ENCODE measurements at regions not wholly inside any gene's neighbourhood (a gene's known extent, or its start where the extent isn't known, plus 50 kb on each side); places are given as distances from the start of the nearest gene placed in this dataset.
"Not testable (repeated sequence)": the region's sequence is repeated elsewhere in the genome, so short reads cannot be mapped to it uniquely, and the experiment has no call there.

DNA sequence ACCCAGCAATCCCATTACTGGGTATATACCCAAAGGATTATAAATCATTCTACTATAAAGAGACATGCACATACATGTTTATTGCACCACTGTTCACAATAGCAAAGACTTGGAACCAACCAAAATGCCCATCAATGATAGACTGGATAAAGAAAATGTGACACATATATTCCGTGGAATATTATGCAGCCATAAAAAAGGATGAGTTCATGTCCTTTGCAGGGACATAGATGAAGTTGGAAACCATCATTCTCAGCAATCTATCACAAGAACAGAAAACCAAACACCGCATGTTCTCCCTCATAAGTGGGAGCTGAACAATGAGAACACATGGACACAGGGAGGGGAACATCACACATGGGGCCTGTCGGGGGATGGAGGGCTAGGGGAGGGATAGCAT is 113.2 kb upstream of the PRSS1 start:
- not testable (repeated sequence) for DNase-seq

DNA sequence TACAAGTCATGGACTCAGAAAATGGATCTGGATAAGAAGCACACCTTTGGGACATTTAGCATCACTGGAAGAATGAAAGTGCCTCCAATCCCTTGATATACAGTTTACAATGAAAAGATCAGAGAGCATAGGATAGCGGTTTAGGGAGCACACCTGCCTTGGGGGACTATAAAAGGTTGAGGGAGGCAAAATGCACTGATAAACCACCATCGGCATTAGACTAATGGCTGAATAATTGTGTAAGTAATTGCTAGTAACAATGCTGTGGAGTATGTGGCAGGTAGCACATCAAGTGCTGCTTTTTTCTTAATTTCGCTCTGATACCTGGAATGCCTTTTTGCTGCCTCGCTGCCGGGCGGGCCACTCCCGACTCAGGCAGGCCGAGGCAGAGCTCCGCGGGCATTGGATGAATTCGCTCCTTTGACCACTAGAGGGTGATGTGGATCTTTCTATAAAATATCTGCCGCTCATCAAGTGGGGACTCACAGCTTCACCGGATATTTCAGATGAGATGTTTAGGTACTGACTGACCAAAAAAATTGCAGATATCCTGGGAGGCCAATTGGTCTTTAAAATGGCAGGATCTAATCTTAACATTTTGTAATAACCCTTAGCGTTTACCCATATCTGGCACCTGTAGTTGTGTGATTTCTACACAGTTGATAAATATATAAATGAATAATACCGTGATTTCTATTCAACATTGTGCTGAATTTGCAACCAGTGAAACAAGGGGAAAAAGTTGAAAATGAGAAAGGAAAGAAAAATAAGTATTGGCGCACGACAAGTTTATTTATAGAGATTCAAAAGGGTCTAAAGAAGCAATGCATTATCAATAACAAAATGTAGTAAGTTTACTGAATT is 116.8 kb upstream of the PRSS1 start:
- peak; percentile 57 for DNase-seq

DNA sequence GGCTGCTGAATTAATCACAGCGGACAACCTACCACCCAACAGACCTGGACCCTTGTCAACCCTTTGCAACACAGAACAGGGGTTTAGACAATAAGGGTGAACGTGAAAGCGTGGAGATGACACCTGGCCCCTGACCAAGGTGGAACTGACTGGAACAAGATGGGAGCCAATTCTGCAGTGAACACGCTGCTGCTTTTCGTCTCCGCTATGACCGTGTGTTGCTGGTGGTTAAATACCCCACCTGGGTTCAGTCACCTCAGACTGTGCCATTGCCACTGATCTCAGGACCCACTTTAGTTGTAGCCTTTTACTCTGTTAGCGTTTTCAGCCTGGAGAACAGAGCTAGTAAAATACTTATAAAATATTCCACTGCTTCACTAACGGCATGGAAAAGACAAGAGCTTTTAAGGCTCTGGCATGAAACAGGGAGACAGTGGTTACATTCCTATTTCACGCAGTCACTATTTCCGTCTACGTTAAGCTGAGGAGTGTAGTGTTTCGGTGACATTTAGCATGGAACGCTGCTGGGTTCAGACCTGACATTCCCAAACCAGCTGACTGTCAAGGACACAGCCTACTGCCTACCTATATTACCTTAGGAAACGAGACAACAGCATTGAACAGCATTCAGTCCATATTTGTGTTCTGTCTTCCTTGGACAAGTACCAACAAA is 119.5 kb upstream of the PRSS1 start:
- no peak for DNase-seq

DNA sequence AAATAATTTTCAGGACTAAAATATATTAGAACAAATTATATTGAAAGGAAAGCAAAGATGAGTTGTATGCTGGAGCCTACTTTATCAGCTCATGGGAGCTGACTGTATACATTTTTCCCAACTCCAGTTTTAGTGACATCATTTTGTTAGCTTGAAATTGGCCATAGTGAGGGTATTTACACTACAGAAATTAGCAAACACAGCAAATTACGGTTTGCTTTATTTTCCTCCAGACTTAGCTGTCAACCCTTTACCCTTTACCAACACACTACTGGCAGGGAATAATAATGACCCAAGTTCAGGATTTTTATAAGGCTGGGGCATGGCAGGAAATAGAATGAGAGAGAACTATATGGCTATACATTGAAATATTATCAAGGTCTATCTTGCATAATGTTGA is 120.3 kb upstream of the PRSS1 start:
- DNase-seq, result no peak

DNA sequence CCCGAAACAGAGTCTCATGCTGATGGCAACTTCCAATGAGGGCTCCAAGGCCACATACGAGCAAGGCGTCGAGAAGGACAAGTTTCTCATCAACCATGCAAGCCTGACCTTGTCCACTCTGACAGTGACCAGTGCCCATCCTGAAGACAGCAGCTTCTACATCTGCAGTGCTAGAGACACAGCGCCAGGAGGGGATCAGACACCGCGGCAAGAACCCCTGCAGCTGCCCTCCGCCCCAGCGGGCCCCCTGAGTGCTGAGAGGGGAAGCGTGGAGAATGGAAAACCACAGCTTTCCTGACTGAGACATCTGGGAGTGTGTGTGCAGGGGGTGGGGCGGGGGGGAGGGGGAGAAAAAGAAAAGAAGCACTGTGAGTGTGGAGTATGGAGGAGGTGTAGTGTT is 122.0 kb upstream of the PRSS1 start:
- not testable (repeated sequence) for DNase-seq

DNA sequence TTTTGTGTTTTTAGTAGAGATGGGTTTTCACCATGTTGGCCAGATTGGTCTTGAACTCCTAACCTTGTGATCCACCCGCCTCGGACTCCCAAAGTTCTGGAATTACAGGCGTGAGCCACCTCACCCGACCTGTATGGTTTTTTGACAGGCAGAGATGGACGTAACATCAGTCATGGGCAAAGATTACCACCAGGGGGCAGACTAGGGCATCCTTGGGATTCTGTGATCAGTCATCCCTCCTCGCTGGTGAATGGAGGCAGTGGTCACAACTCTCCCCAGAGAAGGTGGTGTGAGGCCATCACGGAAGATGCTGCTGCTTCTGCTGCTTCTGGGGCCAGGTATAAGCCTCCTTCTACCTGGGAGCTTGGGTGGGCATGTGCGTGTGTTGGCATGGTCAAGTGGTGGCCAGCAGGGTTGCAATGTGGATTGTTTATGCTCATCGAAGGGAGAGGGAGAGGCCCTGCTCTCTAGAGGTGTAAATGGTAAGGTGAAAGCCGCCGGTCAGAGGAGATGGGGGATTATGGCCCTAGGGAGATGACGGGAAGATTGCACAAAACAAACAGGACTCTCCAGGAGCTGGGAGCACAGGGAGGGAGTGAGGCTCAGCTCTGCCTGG is 122.7 kb upstream of the PRSS1 start:
- DNase-seq, result peak; percentile 8

DNA sequence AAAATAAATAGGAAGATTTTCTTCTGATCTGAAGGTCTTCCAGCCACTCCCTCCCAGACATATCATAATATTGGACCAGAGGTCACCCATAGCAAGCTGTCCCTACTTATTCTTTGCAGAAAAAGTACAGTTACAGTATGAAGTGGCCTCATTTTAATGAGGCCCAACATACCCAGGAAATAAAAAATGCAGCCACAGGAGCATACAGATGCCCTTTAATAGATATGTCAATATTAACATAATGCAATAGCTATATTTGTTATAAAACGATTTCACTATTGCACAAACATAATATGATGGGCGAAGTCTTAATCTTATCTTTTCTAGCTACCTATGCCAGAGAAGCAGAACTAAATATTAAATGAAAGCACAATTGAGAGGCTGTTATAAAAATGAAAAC is 124.1 kb upstream of the PRSS1 start:
- DNase-seq, result not testable (repeated sequence)

DNA sequence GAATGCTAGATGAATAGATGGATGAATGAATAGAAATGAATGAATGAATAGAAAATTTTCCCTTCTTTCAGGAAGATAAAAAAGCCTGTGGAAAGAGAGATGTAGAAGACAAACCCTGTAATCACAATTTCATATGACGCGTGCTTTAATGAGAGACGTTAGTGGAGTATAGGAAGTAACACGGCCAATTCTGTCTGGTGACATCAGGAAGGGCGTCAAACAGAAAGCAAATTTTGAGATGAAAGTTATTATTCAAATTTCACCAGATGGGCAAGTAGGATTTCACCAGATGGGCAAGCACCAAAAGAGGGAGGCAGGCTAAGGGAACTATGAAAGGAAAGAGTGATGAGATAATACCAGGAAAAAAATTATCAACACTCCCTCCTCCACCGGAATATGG is 128.9 kb upstream of the PRSS1 start:
- no peak for DNase-seq

DNA sequence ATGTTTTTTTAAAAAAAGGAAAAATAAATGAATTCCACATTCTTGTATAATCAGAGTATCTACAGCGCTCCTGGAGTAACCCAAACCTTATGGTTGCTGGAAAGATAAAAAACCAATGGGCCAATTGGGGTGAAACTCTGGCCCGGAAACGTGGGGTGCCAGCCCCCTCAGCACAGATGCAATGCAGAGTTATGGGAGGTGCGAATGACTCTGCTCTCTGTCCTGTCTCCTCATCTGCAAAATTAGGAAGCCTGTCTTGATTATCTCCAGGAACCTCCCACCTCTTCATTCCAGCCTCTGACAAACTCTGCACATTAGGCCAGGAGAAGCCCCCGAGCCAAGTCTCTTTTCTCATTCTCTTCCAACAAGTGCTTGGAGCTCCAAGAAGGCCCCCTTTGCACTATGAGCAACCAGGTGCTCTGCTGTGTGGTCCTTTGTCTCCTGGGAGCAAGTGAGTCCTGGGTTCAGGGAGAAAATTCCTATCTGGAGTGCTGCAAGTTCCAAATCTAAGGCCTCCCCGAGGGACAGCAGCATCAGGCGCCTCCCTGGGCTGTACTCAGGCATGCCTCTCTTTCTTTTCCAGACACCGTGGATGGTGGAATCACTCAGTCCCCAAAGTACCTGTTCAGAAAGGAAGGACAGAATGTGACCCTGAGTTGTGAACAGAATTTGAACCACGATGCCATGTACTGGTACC is 130.5 kb upstream of the PRSS1 start:
- no peak for DNase-seq

DNA sequence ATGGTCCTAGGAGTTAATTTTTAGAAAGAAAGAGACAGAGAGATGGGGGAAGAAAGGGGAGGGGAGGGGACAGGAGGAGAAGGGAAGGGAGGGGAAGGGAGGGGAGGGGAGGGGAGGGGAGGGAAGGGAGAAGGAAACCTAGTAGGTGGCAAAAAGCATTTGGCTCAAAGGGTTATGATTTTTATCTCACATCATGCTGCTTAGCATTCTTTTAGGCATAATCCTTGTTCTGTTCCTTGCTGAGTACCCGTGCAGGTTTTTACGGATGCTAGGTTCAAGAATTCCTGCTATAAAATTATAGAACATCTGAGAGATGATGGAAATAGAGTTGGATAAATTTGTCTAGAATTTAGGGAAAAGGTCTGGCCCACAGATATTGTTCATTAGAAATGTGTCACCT is 132.4 kb upstream of the PRSS1 start:
- DNase-seq, result no peak

DNA sequence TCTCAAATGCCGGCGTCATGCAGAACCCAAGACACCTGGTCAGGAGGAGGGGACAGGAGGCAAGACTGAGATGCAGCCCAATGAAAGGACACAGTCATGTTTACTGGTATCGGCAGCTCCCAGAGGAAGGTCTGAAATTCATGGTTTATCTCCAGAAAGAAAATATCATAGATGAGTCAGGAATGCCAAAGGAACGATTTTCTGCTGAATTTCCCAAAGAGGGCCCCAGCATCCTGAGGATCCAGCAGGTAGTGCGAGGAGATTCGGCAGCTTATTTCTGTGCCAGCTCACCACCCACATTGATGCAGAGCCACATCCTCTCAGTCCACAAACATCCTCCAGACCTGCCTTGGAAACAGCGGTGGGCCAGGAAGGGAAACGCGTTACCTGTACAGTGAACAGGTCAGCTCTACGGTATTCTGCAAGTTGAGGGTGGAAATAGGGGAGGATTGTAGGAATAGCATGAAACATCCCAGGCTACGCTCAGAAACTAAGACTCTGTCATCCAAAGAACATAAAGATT is 133.1 kb upstream of the PRSS1 start:
- no peak for DNase-seq

DNA sequence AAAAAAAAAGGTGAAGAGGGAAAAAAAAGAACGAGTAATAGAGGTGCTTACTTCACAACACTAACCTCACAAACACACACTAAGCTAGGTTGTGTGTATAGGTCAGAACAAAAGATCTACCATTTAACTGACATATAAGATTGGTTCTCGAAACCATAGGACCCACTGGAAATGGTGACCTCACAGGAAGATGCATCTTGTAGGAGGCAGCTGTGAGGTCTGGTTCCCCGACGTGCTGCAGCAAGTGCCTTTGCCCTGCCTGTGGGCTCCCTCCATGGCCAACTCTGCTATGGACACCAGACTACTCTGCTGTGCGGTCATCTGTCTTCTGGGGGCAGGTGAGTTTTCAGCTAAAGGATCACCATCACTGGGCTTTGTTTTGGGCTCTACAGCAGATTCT is 133.8 kb upstream of the PRSS1 start:
- DNase-seq, result no peak

DNA sequence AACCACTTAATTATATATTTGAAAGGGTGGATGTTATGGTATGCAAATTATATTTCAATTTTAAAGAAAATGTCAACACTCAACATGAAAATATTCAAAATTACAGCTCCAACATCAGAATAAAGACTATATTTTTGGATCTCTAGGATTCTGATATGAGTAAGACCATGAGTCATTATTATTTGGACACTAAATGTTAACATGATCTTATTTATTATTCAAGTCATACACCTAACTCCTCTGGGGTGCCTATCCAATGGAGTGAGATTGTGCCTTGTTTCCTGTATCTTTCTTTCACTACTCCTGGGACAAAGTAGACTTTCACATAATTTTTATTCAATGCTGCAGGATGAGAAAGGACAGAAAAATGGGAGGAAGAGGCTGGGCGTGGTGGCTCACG is 135.2 kb upstream of the PRSS1 start:
- no peak for DNase-seq

DNA sequence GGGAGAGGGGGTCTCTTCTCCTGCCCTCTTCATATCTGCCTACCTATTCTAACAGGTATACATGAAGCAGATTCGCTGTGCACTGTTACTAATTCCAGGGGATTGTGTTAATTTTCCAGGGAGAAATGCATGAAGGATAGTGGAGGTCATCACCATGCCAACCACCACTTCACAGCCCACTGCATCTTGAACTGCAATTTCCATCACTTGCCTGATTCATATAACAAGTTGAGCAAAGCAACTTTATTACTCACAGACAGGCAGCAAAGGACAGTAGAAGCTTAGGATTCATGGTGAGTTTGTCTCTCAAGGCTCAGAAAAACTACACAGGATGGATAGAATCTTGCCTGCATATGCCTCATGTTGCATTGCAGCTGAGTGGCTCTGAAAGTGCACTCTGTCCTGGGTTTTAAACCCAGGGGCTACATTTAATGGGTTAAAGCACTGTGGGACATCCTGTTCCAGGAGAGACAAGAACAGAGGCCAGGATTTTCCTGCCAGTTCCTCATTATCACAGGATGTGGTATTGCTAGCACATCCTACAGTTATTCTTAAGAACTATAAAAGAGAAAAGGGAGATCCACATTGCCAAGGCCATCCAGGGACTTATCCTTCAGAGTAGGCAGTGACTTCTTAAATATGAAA is 136.9 kb upstream of the PRSS1 start:
- DNase-seq, result no peak

DNA sequence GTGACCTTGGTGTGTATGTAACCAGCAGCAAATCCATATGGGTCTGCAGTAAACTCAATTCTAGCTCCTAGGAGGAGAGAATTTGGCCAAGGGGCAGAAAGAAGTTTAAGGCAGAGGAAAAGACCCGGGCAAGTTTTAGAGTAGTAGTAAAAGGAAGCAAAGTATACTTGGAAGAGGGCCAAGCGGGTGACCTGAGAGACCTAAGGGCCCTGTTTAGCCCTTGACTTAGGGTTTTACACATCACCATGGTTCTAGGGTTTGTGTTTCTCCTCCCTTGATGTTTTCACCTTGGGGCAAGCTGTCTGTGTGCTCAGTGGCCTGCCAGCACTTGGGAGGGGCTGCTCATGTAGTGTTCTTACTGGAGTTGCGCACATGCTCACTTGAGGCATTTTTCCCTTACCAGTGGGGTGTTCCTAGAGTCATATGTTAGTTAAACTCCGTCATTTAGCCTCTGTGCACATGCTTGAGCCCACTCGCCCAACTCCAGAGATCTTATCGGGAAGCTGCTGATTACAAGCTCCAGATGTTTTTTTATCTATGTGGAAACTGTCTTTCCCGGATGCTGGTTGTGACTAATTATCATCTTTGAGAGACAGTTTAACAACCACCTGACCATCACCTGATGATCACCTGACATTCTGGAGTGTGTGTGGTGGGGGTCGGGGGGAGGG is 137.6 kb upstream of the PRSS1 start:
- no peak for DNase-seq

DNA sequence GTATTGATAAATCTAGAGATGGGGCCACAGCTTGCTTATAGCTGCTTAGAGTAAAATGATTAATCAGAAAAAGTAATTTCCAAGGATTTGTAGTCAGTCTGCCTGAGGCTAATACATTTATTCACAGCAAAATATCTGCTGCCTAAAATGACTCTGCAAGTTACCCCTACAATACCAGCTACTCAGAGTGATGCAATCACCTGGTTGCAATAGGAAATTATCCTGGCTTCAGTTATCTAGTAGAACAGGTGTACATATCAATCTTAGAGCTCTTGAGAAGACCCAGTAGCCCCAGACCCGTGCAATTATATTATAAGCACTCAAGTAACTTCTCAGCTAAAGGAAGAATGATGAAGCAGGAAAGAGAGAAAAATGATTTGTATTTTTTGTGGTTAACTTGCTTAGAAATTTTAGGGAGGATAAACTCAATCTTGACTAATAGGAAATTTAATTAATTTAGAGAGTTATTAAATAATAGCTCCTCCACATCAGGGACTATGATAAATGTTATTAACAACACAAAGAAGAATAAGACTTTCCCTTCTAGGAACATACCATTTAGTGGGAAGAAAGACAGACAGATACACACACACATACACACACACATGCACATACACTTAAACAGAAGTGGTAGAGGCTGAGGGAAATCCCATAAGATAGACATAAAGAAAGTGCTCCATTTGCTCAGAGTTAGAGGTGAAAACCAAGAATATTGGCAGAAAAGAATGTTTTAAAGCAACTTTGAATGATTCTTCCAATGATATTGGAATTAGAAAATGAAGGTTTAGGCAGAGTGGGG is 140.4 kb upstream of the PRSS1 start:
- no peak for DNase-seq

DNA sequence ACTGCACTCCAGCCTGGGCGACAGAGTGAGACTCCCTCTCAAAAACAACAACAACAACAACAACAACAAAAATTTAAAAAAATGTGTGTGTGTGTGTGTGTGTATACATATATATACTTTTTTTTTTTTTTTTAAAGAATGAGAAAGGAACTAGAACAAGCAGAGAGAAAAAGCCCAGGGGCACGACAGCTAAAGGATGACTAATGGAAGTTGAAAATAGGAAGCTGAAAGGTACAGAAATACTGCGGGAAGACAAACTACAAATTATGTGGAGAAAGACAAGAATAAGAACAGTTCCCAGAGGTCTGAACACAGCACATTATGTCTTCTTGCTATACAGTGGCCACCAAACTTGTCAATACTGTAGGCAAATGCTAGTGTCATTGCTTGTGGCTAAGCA is 141.9 kb upstream of the PRSS1 start:
- DNase-seq, result no peak

DNA sequence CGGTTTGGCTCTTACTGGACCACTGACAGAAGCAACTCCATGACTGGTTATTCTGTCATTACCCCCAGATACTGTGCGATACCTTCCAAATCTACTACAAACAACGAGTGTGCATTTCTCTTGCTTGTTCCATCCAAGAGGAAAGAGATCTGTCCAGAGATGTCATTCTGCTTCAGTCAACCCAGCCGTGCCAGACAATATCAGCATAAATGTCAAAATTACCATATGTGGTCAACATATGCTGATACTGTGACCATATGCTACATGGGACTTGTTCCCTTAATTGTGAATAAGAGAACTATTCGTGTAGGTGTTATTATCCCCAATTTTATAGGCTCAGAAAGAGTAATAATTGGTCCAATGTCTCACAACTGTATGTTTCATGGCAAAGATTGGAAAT is 143.2 kb upstream of the PRSS1 start:
- no peak for DNase-seq

DNA sequence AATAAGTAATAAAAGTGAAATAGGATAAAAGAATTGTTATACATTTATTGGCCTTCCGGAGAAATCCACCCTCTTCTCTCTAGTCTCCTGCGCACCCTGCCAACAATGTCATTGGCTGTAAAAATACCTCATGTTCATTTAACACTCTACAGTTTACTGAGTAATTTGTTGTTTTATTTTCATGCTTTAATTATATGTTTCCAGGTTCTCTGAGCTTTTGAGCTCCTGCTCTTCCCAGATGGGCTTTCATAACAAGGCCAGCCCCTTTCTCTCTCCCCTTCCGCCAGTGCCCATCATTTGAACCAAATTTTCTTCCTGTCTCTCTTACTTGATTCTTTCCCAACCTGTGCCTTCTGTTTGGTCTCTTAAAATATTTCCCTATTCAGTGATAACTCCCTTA is 144.6 kb upstream of the PRSS1 start:
- no peak for DNase-seq

DNA sequence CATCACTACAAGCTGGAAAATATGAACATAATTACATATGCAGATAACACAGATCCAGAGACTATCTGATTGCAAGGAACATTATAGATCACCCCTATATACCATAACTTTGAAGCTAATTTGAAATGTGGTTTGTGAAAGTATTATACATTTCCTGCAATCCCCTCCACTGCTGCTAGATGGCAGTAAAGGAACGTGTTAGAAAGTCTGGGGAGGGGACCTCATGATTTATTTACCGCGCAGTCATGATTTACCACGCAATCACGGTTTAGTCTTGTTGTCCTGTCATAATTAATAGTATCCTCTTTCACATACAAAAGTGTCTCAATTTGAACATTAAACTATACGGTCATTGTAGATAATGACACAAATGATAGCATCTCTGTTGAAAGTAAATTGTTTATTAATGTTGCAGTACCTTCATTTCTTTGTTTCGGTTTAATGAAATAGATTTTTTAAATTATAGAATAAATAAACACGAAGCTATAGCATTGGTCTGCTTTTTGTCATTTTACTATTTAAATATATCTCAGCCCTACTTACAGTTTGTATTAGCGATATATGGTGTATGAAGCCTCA is 145.3 kb upstream of the PRSS1 start:
- peak; percentile 5 for DNase-seq

DNA sequence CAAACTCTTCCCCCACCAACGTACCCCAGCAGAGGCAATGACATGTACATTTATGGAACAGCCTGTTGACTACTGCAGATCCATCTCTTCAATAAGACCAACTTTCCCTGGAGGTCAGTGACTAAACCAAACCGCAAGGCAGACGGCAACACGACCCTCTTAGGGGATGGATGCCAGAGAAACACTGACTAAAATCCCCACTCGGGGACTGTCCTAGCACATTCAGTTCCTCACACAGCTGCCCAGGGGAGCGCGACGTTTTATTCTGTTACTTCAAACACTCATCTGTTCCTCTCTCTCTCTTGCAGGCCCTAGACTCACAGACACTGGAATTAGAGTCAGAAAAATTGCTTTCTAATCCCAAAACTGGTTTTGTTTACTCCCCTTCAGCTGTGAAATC is 146.5 kb upstream of the PRSS1 start:
- DNase-seq, result no peak
